ENCODE measurements at regions not wholly inside any gene's neighbourhood (a gene's known extent, or its start where the extent isn't known, plus 50 kb on each side); places are given as distances from the start of the nearest gene placed in this dataset.

GRCh38 chr17:70606086-70606485 is 436.8 kb downstream of the KCNJ2 start:
- ChIA-PET CTCF (interaction anchor here (1.3 to 1.8 kb wide), 3 partner anchors 14 to 24 kb away, joined by 5 to 6 read pairs (median 5); no protein-coding TSS in a partner anchor), POLR2A (no interaction called here)
- no peak for DNase-seq (ENCODE audit: unreplicated experiment)
- H3K36me3 Mint-ChIP-seq (ENCODE audit: insufficient read depth, unreplicated experiment) = no peaks in the 10 kb centered on the region
- no TSS peak for BruUV-seq (replicated peaks)
- H3K4me1 Mint-ChIP-seq (ENCODE audit: insufficient read depth, unreplicated experiment) = peaks cover 6% of the 10 kb centered on the region
- no peaks in the 10 kb centered on the region for H3K27me3 Mint-ChIP-seq (ENCODE audit: insufficient read depth, unreplicated experiment)
- intact Hi-C loops (cut with micrococcal nuclease) = no loop called here
- TF ChIP-seq, protein P1, sequence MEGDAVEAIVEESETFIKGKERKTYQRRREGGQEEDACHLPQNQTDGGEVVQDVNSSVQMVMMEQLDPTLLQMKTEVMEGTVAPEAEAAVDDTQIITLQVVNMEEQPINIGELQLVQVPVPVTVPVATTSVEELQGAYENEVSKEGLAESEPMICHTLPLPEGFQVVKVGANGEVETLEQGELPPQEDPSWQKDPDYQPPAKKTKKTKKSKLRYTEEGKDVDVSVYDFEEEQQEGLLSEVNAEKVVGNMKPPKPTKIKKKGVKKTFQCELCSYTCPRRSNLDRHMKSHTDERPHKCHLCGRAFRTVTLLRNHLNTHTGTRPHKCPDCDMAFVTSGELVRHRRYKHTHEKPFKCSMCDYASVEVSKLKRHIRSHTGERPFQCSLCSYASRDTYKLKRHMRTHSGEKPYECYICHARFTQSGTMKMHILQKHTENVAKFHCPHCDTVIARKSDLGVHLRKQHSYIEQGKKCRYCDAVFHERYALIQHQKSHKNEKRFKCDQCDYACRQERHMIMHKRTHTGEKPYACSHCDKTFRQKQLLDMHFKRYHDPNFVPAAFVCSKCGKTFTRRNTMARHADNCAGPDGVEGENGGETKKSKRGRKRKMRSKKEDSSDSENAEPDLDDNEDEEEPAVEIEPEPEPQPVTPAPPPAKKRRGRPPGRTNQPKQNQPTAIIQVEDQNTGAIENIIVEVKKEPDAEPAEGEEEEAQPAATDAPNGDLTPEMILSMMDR (IDR thresholded peaks at IDR 0.05; ENCODE audit: unreplicated experiment) = no peak
- H3K27ac Mint-ChIP-seq (ENCODE audit: low read depth, unreplicated experiment) = no peak overlapping the region
- no peak overlapping the region for H3K4me3 Mint-ChIP-seq (ENCODE audit: unreplicated experiment)
- H3K9me3 Mint-ChIP-seq (ENCODE audit: unreplicated experiment) = no peaks in the 10 kb centered on the region

- H3K27me3 Mint-ChIP-seq (ENCODE audit: insufficient read depth, unreplicated experiment) = no peaks in the 10 kb centered on the region
- no peak overlapping the region for H3K27ac Mint-ChIP-seq (ENCODE audit: low read depth, unreplicated experiment)
- DNase-seq (ENCODE audit: unreplicated experiment) = no peak
- TF ChIP-seq, protein P1 (IDR thresholded peaks at IDR 0.05; ENCODE audit: unreplicated experiment) = no peak
- no peaks in the 10 kb centered on the region for H3K36me3 Mint-ChIP-seq (ENCODE audit: insufficient read depth, unreplicated experiment)
- no peak overlapping the region for H3K4me3 Mint-ChIP-seq (ENCODE audit: unreplicated experiment)
- intact Hi-C loops (cut with micrococcal nuclease) = no loop called here
- no TSS peak for BruUV-seq (replicated peaks)
- peaks cover 6% of the 10 kb centered on the region for H3K4me1 Mint-ChIP-seq (ENCODE audit: insufficient read depth, unreplicated experiment)
- POLR2A ChIA-PET = no interaction called here
- no peaks in the 10 kb centered on the region for H3K9me3 Mint-ChIP-seq (ENCODE audit: unreplicated experiment)
- CTCF ChIA-PET = no interaction called here
These were observed 438.9 kb downstream of the KCNJ2 start for GRCh38 chr17:70608193-70608592.

GRCh38 chr17:70608957-70609356 is 439.6 kb downstream of the KCNJ2 start:
- ChIA-PET POLR2A (no interaction called here), CTCF (no interaction called here)
- Mint-ChIP-seq H3K4me3 (ENCODE audit: unreplicated experiment) (no peak overlapping the region), H3K9me3 (ENCODE audit: unreplicated experiment) (no peaks in the 10 kb centered on the region), H3K27ac (ENCODE audit: low read depth, unreplicated experiment) (no peak overlapping the region), H3K27me3 (ENCODE audit: insufficient read depth, unreplicated experiment) (no peaks in the 10 kb centered on the region), H3K36me3 (ENCODE audit: insufficient read depth, unreplicated experiment) (no peaks in the 10 kb centered on the region), H3K4me1 (ENCODE audit: insufficient read depth, unreplicated experiment) (peaks cover 6% of the 10 kb centered on the region)
- TF ChIP-seq, protein P1 (IDR thresholded peaks at IDR 0.05; ENCODE audit: unreplicated experiment) = no peak
- intact Hi-C loops (cut with micrococcal nuclease) = no loop called here
- BruUV-seq (replicated peaks) = no TSS peak
- no peak for DNase-seq (ENCODE audit: unreplicated experiment)

- DNase-seq (ENCODE audit: unreplicated experiment) = no peak
- no peak overlapping the region for H3K27ac Mint-ChIP-seq (ENCODE audit: low read depth, unreplicated experiment)
- BruUV-seq (replicated peaks) = no TSS peak
- no peaks in the 10 kb centered on the region for H3K36me3 Mint-ChIP-seq (ENCODE audit: insufficient read depth, unreplicated experiment)
- CTCF ChIA-PET = interaction anchor here (0.7 kb wide), 1 partner anchor 1084 kb away, joined by 3 read pairs; no protein-coding TSS in a partner anchor
- no peaks in the 10 kb centered on the region for H3K27me3 Mint-ChIP-seq (ENCODE audit: insufficient read depth, unreplicated experiment)
- H3K9me3 Mint-ChIP-seq (ENCODE audit: unreplicated experiment) = no peaks in the 10 kb centered on the region
- intact Hi-C loops (cut with micrococcal nuclease) = no loop called here
- H3K4me3 Mint-ChIP-seq (ENCODE audit: unreplicated experiment) = no peak overlapping the region
- TF ChIP-seq, protein P1 (IDR thresholded peaks at IDR 0.05; ENCODE audit: unreplicated experiment) = no peak
- POLR2A ChIA-PET = no interaction called here
- peaks cover 6% of the 10 kb centered on the region for H3K4me1 Mint-ChIP-seq (ENCODE audit: insufficient read depth, unreplicated experiment)
These were observed 440.2 kb downstream of the KCNJ2 start for GRCh38 chr17:70609566-70609965.

All from MCF 10A (cell line).